T-cell (primary cell): ENCODE measurements at regions not wholly inside any gene's neighbourhood (a gene's known extent, or its start where the extent isn't known, plus 50 kb on each side); places are given as distances from the start of the nearest gene placed in this dataset.
"Not testable (repeated sequence)": the region's sequence is repeated elsewhere in the genome, so short reads cannot be mapped to it uniquely, and the experiment has no call there.

Experiments used
- ATAC-seq, 4 experiments: fragments of 200-7000 bp in 3 of 4; fragments of 150-1000 bp in 1 of 4; cut with Tn5 transposase; replicated peaks in 1 of 4; 1 replicate in 3 of 4; 2 replicates in 1 of 4; pipeline ENCODE4 v1.10.0; 2021; ENCODE audit warnings: moderate library complexity in 3 of 4, mild to moderate bottlenecking in 2 of 4, moderate number of reproducible peaks in 1 of 4
- CTCF ChIA-PET, 2 donors: fragments of 300-600 bp; sonication (Branson Sonifier 250); formaldehyde crosslinking; loops; one replicate each; lab custom pipeline; 2022; ENCODE audit warnings: antibody characterized with exemption in 2 of 2; lab: Charles Lee
- POLR2A ChIA-PET, 2 donors: fragments of 300-600 bp; sonication (Branson Sonifier 250); formaldehyde crosslinking; loops; one replicate each; lab custom pipeline; 2022; ENCODE audit warnings: antibody characterized with exemption in 2 of 2; lab: Charles Lee
- DNase-seq, 35 experiments: peaks; one replicate each; pipeline versions ENCODE4 v3.0.0 to v3.0.0-alpha.2; 2013 to 2023
- H3K27ac ChIP-seq: one replicate; pipeline ENCODE4 v1.5.1; 2013; ENCODE audit warnings: low read length
- H3K27me3 ChIP-seq, 2 experiments: replicated peaks in 1 of 2; 1 replicate in 1 of 2; 2 replicates in 1 of 2; pipeline versions ENCODE4 v1.6.1 to v1.7.0; 2013; ENCODE audit warnings: low read length in 1 of 2, mixed read lengths in 1 of 2; ENCODE audit not compliant: control insufficient read depth in 2 of 2, insufficient read depth in 2 of 2; ENCODE audit errors: extremely low read depth in 1 of 2
- H3K36me3 ChIP-seq, 2 donors: 1 replicate in 1 of 2; 2 replicates in 1 of 2; pipeline versions ENCODE4 v1.6.1 to v1.7.0; 2013; ENCODE audit warnings: low read length in 1 of 2; ENCODE audit not compliant: control insufficient read depth in 2 of 2, insufficient read depth in 1 of 2; ENCODE audit errors: extremely low read depth in 1 of 2
- H3K4me1 ChIP-seq, 2 experiments: 1 replicate in 1 of 2; 2 replicates in 1 of 2; pipeline versions ENCODE4 v1.6.1 to v1.7.0; 2013; ENCODE audit warnings: low read length in 2 of 2, mixed read lengths in 1 of 2; ENCODE audit not compliant: insufficient read depth in 2 of 2, control insufficient read depth in 1 of 2; ENCODE audit errors: extremely low read depth in 1 of 2
- H3K4me3 ChIP-seq, 2 donors: 1 replicate in 1 of 2; 2 replicates in 1 of 2; pipeline versions ENCODE4 v1.5.1 to v1.7.0; 2013; ENCODE audit warnings: mild to moderate bottlenecking in 2 of 2, low read length in 1 of 2, moderate library complexity in 1 of 2; ENCODE audit not compliant: control insufficient read depth in 1 of 2; ENCODE audit errors: extremely low read depth in 1 of 2
- H3K9me3 ChIP-seq: 2 replicates; pipeline ENCODE4 v1.7.0; 2013
- H3K27ac Mint-ChIP-seq, 2 donors: one replicate each; pipeline ENCODE4 v1.8.0; 2020 to 2021; ENCODE audit warnings: mild to moderate bottlenecking in 2 of 2, mixed read lengths in 2 of 2
- H3K27me3 Mint-ChIP-seq, 2 donors: one replicate each; pipeline ENCODE4 v1.8.0; 2021 to 2022; ENCODE audit warnings: mixed read lengths in 2 of 2
- H3K36me3 Mint-ChIP-seq: one replicate; pipeline ENCODE4 v1.8.0; 2021; ENCODE audit warnings: mixed read lengths
- H3K4me1 Mint-ChIP-seq, 3 donors: one replicate each; pipeline ENCODE4 v1.8.0; 2020 to 2022; ENCODE audit warnings: mixed read lengths in 3 of 3, mild to moderate bottlenecking in 1 of 3
- H3K4me3 Mint-ChIP-seq, 3 donors: one replicate each; pipeline ENCODE4 v1.8.0; 2020 to 2022; ENCODE audit warnings: mild to moderate bottlenecking in 3 of 3, mixed read lengths in 3 of 3, moderate library complexity in 3 of 3
- H3K9me3 Mint-ChIP-seq, 3 donors: one replicate each; pipeline ENCODE4 v1.8.0; 2020 to 2022; ENCODE audit warnings: mixed read lengths in 3 of 3
- WGBS: methylation state at CpG from one replicate; pipeline ENCODE4 v1.1.5; 2013; ENCODE audit warnings: missing lambda C conversion rate; ENCODE audit not compliant: insufficient coverage; 5-methylcytosine and 5-hydroxymethylcytosine counted together

DNA sequence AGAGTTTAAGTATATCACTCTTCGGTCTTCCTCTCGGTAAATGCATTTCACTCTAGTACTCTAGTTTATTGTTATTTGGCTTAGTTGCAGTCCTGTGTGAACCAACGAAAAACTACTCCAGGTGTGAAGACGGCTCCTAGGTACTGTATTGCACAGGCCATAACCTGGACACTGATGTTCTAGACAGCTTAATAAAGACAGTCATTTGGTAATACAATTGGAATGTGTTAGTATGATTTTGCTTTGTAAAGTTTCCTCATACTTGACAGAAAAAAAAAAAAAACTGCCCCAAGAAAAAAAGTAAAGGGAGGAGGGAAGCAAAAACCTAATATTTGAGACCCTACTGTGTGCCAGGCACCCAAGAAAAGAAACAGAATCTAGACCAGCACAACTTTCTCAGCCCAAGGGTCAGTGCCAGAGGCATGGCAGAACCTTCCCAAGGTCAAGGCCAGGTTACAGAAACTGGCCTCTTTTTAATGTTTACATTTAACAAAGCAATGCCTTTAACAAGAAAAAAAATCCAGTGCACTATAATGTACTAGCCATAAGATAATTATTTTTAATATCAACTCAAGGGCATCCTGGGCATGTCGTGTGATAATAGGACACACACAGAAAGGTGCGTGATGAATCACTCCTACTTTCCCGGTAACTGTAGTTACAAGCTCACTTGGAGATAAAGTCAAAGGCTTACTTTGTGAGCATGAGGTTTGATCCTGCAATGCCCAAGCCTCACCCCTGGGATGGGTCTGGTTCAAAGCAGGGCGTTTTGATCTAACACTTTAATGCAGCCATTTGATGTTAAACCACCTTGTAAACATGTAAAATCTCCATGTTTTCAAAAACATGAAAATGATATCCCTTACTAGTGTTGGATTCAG lies 110.6 kb downstream of the BMP4 start:
- H3K9me3 Mint-ChIP-seq, result peaks cover 0 to 13% (median 3%) of the 10 kb centered on the region in 3 donors
- no peak overlapping the region for H3K4me3 ChIP-seq

DNA sequence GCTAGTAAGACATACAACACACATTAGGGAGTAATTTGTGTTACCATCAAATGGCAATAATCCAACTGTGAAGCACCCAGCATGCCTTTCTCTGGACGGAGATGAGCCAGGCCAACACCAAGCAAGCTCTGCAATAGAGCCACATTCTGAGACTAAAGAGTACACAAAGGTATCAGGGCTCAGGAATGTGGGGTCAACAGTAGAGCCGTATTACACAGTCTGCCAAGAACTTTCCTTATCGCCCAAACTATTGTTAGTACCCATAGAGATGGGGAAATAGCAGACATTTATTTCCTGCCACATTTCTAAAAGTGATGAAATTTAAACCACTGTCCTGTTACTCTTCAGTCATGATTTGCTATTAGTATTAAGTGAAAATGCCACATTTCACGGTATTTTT lies 113.7 kb downstream of the BMP4 start:
- H3K4me1 ChIP-seq, result no peaks in the 10 kb centered on the region
- ATAC-seq (no peak), DNase-seq (no peak)
- whole genome bisulfite sequencing, result no CpG with 5 or more reads among the region's 4 CpGs
- CTCF ChIA-PET, result no interaction called here
- H3K36me3 Mint-ChIP-seq, result no peaks in the 10 kb centered on the region
- H3K27ac ChIP-seq, result no peak overlapping the region
- no peak overlapping the region for H3K4me3 ChIP-seq
- H3K9me3 ChIP-seq, result no peaks in the 10 kb centered on the region
- no peak overlapping the region for H3K27ac Mint-ChIP-seq
- H3K27me3 Mint-ChIP-seq, result peaks cover 0 to 4% of the 10 kb centered on the region in 2 donors
- no peak overlapping the region for H3K4me3 Mint-ChIP-seq
- peaks cover 6 to 14% (median 11%) of the 10 kb centered on the region in 3 donors for H3K9me3 Mint-ChIP-seq
- no peaks in the 10 kb centered on the region for H3K4me1 Mint-ChIP-seq
- POLR2A ChIA-PET, result no interaction called here
- no peaks in the 10 kb centered on the region for H3K36me3 ChIP-seq
- no peaks in the 10 kb centered on the region for H3K27me3 ChIP-seq

More for the DNA sequence above, 110.6 kb downstream of the BMP4 start:
- no CpG with 5 or more reads among the region's 8 CpGs for WGBS
- Mint-ChIP-seq H3K4me3 (no peak overlapping the region), H3K27me3 (peaks cover 0 to 9% of the 10 kb centered on the region in 2 donors), H3K4me1 (no peaks in the 10 kb centered on the region), H3K36me3 (no peaks in the 10 kb centered on the region), H3K27ac (no peak overlapping the region)
- no peak for DNase-seq
- Histone ChIP-seq H3K9me3 (no peaks in the 10 kb centered on the region), H3K4me1 (no peaks in the 10 kb centered on the region), H3K27ac (no peak overlapping the region), H3K27me3 (no peaks in the 10 kb centered on the region), H3K36me3 (no peaks in the 10 kb centered on the region)
- ATAC-seq, result no peak
- ChIA-PET POLR2A (no interaction called here), CTCF (no interaction called here)

DNA sequence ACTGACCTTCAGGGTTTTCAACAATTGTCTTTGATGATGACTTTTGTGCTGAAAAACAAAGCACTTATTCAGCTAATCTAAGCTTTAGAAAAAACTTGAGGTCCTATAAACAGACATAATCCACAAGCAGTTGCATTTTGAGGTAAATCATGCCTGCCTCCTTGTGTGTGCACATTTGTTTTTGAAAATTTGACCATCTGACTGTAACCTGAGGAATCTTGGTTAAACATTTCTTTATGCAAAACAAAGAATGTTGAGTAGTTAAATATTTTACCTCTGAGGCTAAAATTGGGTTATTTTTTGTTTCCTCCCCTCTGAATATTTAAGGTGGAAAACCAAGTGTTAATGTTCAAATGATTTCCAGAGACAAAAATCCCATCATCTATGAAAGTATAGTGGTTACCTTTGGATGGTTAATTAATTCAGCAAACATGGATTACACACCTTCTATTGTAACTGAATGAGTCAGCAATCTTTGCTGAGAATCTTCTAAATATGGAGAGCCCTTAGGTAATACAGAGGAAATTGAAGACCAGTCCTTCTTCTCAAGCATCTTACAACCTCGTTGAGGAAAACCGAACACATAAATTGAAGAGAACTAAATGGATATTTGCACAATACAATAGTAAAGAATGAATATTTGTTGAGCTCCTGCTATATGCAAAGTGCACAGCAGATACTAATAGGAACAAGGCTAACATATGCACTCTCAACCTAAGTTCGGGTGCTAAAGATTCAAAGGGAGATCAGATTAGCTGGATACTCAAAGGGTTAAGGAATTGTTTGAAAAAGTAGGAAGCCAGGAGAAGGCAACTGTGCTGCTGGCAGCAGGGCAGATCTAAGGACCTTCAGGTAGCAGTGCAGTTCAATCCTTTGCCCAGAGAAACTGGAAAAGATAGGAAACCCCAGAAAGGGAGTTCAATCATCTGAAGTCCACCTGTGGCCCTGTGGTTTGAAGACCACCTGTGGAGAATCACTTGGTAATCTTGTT lies 115.2 kb downstream of the BMP4 start:
- WGBS, result 100% methylated on average over 1 of the region's 3 CpGs
- Histone ChIP-seq H3K27ac (no peak overlapping the region), H3K9me3 (no peaks in the 10 kb centered on the region), H3K27me3 (no peaks in the 10 kb centered on the region), H3K4me3 (no peak overlapping the region), H3K4me1 (no peaks in the 10 kb centered on the region), H3K36me3 (no peaks in the 10 kb centered on the region)
- DNase-seq (no peak), ATAC-seq (no peak)
- Mint-ChIP-seq H3K36me3 (no peaks in the 10 kb centered on the region), H3K4me3 (no peak overlapping the region), H3K4me1 (no peaks in the 10 kb centered on the region), H3K27ac (no peak overlapping the region), H3K9me3 (peaks cover 8 to 18% (median 11%) of the 10 kb centered on the region in 3 donors), H3K27me3 (peaks cover 0 to 4% of the 10 kb centered on the region in 2 donors)
- ChIA-PET POLR2A (no interaction called here), CTCF (no interaction called here)

DNA sequence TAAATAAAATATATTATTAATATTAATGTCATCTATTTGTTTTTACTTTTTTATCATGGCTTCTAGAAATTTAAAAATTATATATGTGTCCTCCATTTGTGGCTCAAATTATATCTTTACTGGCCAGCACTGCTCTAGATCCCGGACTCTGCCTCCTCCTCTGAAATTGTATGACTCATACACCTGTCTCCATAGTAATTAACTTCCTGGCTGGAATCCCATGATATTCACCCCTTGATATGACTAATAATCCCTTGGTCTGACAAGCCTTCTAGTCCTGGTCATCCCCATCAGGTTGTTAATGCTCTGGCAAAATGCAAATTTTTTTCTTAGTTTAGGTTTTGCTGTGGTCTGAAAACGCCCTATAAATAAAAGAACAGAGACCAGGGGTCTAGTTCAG lies 116.2 kb downstream of the BMP4 start:
- no peaks in the 10 kb centered on the region for H3K36me3 Mint-ChIP-seq
- POLR2A ChIA-PET, result no interaction called here
- H3K9me3 ChIP-seq, result no peaks in the 10 kb centered on the region
- no peak overlapping the region for H3K4me3 Mint-ChIP-seq
- no peak overlapping the region for H3K27ac ChIP-seq
- H3K4me3 ChIP-seq, result no peak overlapping the region
- no peaks in the 10 kb centered on the region for H3K36me3 ChIP-seq
- no peaks in the 10 kb centered on the region for H3K4me1 ChIP-seq
- peaks cover 8 to 16% (median 11%) of the 10 kb centered on the region in 3 donors for H3K9me3 Mint-ChIP-seq
- WGBS, result no CpG with 5 or more reads among the region's 2 CpGs
- no peaks in the 10 kb centered on the region for H3K27me3 ChIP-seq
- H3K27me3 Mint-ChIP-seq, result peaks cover 0 to 4% of the 10 kb centered on the region in 2 donors
- H3K27ac Mint-ChIP-seq, result no peak overlapping the region
- DNase-seq, result no peak
- CTCF ChIA-PET, result no interaction called here
- ATAC-seq, result no peak
- H3K4me1 Mint-ChIP-seq, result no peaks in the 10 kb centered on the region

DNA sequence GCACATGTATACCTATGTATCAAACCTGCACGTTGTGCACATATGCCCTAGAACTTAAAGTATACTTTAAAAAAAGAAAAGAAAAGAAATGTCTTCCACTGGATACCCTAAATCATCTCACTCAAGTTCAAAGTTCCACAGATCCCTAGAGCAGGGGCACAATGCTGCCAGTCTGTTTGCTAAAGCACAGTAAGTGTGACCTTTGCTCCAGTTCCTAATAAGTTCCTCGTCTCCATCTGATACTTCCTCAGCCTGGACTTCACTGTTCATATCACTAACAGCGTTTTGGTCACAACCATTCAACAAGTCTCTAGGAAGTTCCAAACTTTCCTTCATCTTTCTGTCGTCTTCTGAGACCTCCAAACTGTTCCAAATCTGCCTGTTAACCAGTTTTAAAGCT lies 118.3 kb downstream of the BMP4 start:
- Histone ChIP-seq H3K27ac (no peak overlapping the region), H3K4me1 (no peaks in the 10 kb centered on the region), H3K9me3 (no peaks in the 10 kb centered on the region), H3K36me3 (no peaks in the 10 kb centered on the region), H3K4me3 (no peak overlapping the region), H3K27me3 (no peaks in the 10 kb centered on the region)
- H3K4me3 Mint-ChIP-seq, result no peak overlapping the region
- DNase-seq (no peak), ATAC-seq (no peak)
- CTCF ChIA-PET, result no interaction called here
- H3K9me3 Mint-ChIP-seq, result peaks cover 8 to 16% (median 11%) of the 10 kb centered on the region in 3 donors
- H3K36me3 Mint-ChIP-seq, result no peaks in the 10 kb centered on the region
- peaks cover 0 to 4% of the 10 kb centered on the region in 2 donors for H3K27me3 Mint-ChIP-seq
- H3K27ac Mint-ChIP-seq, result no peak overlapping the region
- WGBS, result 63% methylated on average over 3 of the region's 4 CpGs
- POLR2A ChIA-PET, result no interaction called here
- H3K4me1 Mint-ChIP-seq, result no peaks in the 10 kb centered on the region

DNA sequence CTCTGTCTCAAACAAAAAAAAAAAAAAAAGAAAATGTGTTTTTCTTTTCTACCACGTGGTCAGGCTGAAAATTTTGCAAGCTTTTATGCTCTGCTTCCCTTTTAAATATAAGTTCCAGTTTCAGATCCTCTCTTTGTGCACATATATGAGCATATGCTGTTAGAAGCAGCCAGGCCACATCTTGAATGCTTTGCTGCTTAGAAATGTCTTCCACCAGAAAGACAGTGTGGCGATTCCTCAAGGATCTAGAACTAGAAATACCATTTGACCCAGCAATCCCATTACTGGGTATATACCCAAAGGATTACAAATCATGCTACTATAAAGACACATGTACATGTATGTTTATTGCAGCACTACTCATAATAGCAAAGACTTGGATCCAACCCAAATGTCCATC lies 119.0 kb downstream of the BMP4 start:
- H3K27me3 Mint-ChIP-seq, CTCF ChIA-PET, H3K27ac Mint-ChIP-seq: not testable (repeated sequence)

More for the DNA sequence above, 119.0 kb downstream of the BMP4 start:
- not testable (repeated sequence) for ATAC-seq, H3K36me3 ChIP-seq, H3K4me1 Mint-ChIP-seq, H3K27ac ChIP-seq, H3K4me3 ChIP-seq, H3K4me3 Mint-ChIP-seq, H3K36me3 Mint-ChIP-seq, H3K27me3 ChIP-seq, DNase-seq, H3K9me3 ChIP-seq, H3K4me1 ChIP-seq
- peaks cover 8 to 16% (median 11%) of the 10 kb centered on the region in 3 donors for H3K9me3 Mint-ChIP-seq
- WGBS, result no CpG with 5 or more reads among the region's 2 CpGs
- POLR2A ChIA-PET, result interaction anchor here in 1 of 2 donors (0.7 kb wide), 1 partner anchor 767 kb away, joined by 7 read pairs; no protein-coding TSS in a partner anchor
